Fibroblast of lung (primary cell): ENCODE measurements at regions not wholly inside any gene's neighbourhood (a gene's known extent, or its start where the extent isn't known, plus 50 kb on each side); places are given as distances from the start of the nearest gene placed in this dataset.
A peak's percentile ranks its signal among the peaks of the same experiment; 100 is the strongest.

ENCODE experiments used
- DNase-seq, 2 donors: peaks; one replicate each; pipeline versions ENCODE4 v3.0.0 to v3.0.0-alpha.2; 2010; ENCODE audit warnings: low read depth in 2 of 2
- H2AFZ ChIP-seq: 2 replicates; pipeline ENCODE4 v1.5.1; 2012; ENCODE audit warnings: low read length, control low read depth, inconsistent platforms
- H3K27ac ChIP-seq: 2 replicates; pipeline ENCODE4 v1.5.1; 2011; ENCODE audit warnings: low read length, control low read depth; ENCODE audit not compliant: insufficient read depth
- H3K27me3 ChIP-seq: 2 replicates; pipeline ENCODE4 v1.5.1; 2011; ENCODE audit warnings: mild to moderate bottlenecking, low read length; ENCODE audit not compliant: control insufficient read depth, insufficient read depth
- H3K36me3 ChIP-seq: 2 replicates; pipeline ENCODE4 v1.5.1; 2011; ENCODE audit warnings: low read length; ENCODE audit not compliant: control insufficient read depth, insufficient read depth
- H3K4me1 ChIP-seq: 2 replicates; pipeline ENCODE4 v1.5.1; 2011; ENCODE audit warnings: low read length; ENCODE audit not compliant: control insufficient read depth, insufficient read depth; ENCODE audit errors: extremely low read depth
- H3K4me2 ChIP-seq: 2 replicates; pipeline ENCODE4 v1.5.1; 2011; ENCODE audit warnings: low read length, control low read depth; ENCODE audit not compliant: insufficient read depth; ENCODE audit errors: extremely low read depth
- H3K4me3 ChIP-seq, 4 experiments: fragments of 200-600 bp in 1 of 4; sonication (generic) in 1 of 4; replicated peaks in 1 of 4; 2 replicates each; pipeline ENCODE4 v1.5.1; 2011 to 2016; ENCODE audit warnings: low read length in 4 of 4, low read depth in 3 of 4, mild to moderate bottlenecking in 3 of 4, control low read depth in 2 of 4, inconsistent platforms in 1 of 4, mixed read lengths in 1 of 4; ENCODE audit not compliant: insufficient read depth in 1 of 4; ENCODE audit errors: control extremely low read depth in 1 of 4
- H3K79me2 ChIP-seq: 2 replicates; pipeline ENCODE4 v1.5.1; 2012; ENCODE audit warnings: mild to moderate bottlenecking, low read length, inconsistent platforms; ENCODE audit not compliant: control insufficient read depth, insufficient read depth
- H3K9ac ChIP-seq: 2 replicates; pipeline ENCODE4 v1.5.1; 2011; ENCODE audit warnings: mild to moderate bottlenecking, low read length, control low read depth; ENCODE audit not compliant: insufficient read depth
- H3K9me3 ChIP-seq: 2 replicates; pipeline ENCODE4 v1.5.1; 2012; ENCODE audit warnings: low read depth, low read length; ENCODE audit not compliant: control insufficient read depth, insufficient read depth
- H4K20me1 ChIP-seq: 2 replicates; pipeline ENCODE4 v1.5.1; 2011; ENCODE audit warnings: low read length; ENCODE audit not compliant: control insufficient read depth, insufficient read depth; ENCODE audit errors: extremely low read depth
- CTCF ChIP-seq, 2 donors: IDR thresholded peaks in 1 of 2; conservative IDR thresholded peaks in 1 of 2; 1 replicate in 1 of 2; 2 replicates in 1 of 2; pipeline ENCODE4 v1.5.1; 2011 to 2012; ENCODE audit warnings: low read length in 2 of 2, control low read depth in 1 of 2, inconsistent platforms in 1 of 2, low read depth in 1 of 2, mild to moderate bottlenecking in 1 of 2
- EZH2 ChIP-seq: IDR thresholded peaks from 2 replicates; pipeline ENCODE4 v1.5.1; 2012; ENCODE audit warnings: low read length, control low read depth, mild to moderate bottlenecking; ENCODE audit errors: missing control alignments

DNA sequence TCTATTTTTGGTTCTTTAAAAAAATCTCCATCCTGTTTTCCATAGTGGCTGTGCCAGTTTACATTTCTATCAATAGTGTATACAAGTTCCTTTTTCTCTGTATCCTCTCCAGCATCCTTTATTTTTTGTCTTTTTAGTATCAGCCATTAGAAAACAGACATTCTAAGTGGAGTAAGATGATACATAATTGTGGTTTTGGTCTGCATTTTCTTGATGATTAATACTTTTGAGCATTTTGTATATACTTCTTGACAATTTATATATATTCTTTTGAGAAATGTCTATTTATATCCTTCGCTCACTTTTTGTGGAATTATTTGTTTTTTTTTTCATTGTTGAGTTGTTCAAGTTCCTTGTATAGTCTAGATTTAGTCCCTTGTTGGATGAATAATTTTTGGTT lies 382.2 kb upstream of the SPOCK3 start:
- Histone ChIP-seq H3K27ac (no peak overlapping the region), H2AFZ (no peak overlapping the region), H3K4me3 (no peak overlapping the region), H4K20me1 (no peaks in the 10 kb centered on the region), H3K9ac (no peak overlapping the region), H3K4me1 (no peaks in the 10 kb centered on the region), H3K27me3 (no peaks in the 10 kb centered on the region), H3K79me2 (no peaks in the 10 kb centered on the region), H3K36me3 (no peaks in the 10 kb centered on the region), H3K4me2 (no peak overlapping the region), H3K9me3 (no peaks in the 10 kb centered on the region)
- TF ChIP-seq CTCF (conservative IDR thresholded peaks at IDR 0.05 in 1 of 2, IDR thresholded peaks at IDR 0.05 in 1 of 2; ENCODE audit: low read depth in 1 of 2, low read length in 2 of 2) (no peak), EZH2 (no peak)
- DNase-seq, result peak; percentile 26 to 33

DNA sequence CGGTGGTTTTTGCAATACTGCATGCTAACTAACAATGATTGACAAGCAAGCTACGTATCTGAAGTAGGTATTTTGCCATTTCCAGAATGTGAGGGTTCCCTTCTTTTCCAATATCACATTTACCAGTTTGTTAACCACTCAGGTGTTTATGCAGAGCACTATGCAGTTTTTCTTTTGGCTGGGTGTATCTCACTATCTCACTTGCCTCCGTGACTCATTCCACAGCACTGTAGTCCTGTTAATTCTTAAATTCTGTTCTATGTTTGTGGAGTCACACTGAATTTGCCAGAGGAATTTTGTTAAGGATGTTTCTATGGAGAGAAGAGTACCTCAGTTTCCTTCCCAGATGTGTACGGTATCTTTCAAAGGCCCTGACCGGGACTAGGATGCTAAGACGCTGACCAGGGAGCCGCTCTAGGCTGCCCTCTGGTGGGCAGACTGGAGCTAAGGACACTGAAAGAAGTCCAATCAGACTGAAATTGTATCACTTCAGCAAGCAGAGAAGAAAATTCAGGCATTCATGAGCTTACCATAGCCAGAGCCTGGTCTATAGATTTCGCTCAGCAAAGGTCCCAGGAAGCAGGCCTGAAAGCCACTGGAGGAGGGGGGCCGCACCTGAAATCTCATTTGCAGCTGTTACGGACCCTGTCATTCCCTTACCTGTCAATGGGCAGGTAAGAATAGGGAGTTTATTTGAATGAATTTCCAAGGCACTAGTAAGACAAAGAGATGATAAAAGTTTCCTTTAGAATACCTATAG lies 388.4 kb upstream of the SPOCK3 start:
- no peaks in the 10 kb centered on the region for H3K9me3 ChIP-seq
- H3K36me3 ChIP-seq, result no peaks in the 10 kb centered on the region
- no peak overlapping the region for H2AFZ ChIP-seq
- no peak overlapping the region for H3K4me3 ChIP-seq
- no peaks in the 10 kb centered on the region for H4K20me1 ChIP-seq
- H3K79me2 ChIP-seq, result no peaks in the 10 kb centered on the region
- TF ChIP-seq CTCF (conservative IDR thresholded peaks at IDR 0.05 in 1 of 2, IDR thresholded peaks at IDR 0.05 in 1 of 2; ENCODE audit: low read depth in 1 of 2, low read length in 2 of 2) (peak; percentile 45 to 93), EZH2 (no peak)
- no peak overlapping the region for H3K4me2 ChIP-seq
- peak; percentile 20 to 62 for DNase-seq
- no peaks in the 10 kb centered on the region for H3K27me3 ChIP-seq
- H3K4me1 ChIP-seq, result no peaks in the 10 kb centered on the region
- no peak overlapping the region for H3K9ac ChIP-seq
- H3K27ac ChIP-seq, result no peak overlapping the region

DNA sequence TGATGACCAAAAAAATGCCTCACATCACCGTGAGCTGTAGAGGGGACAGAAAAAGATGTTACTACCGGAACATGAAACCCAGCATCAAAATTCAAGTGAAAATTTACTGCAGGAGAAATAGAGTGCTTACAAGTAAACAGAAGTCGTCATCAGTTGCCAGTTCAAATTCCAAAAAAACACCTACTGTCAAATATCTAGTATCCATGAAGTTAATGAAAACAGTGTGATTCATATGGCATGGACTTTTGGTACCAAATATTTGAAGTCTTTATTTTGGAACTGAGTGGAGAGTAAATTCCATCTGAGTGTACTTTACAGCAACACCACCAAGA lies 388.9 kb upstream of the SPOCK3 start:
- Histone ChIP-seq H3K4me1 (no peaks in the 10 kb centered on the region), H3K27me3 (no peaks in the 10 kb centered on the region), H3K36me3 (no peaks in the 10 kb centered on the region), H4K20me1 (no peaks in the 10 kb centered on the region), H3K4me2 (no peak overlapping the region), H3K4me3 (no peak overlapping the region), H3K9ac (no peak overlapping the region), H2AFZ (no peak overlapping the region), H3K9me3 (no peaks in the 10 kb centered on the region), H3K27ac (no peak overlapping the region), H3K79me2 (no peaks in the 10 kb centered on the region)
- TF ChIP-seq CTCF (conservative IDR thresholded peaks at IDR 0.05 in 1 of 2, IDR thresholded peaks at IDR 0.05 in 1 of 2; ENCODE audit: low read depth in 1 of 2, low read length in 2 of 2), result no peak
- DNase-seq, result no peak
